ENCODE measurements at regions not wholly inside any gene's neighbourhood (a gene's known extent, or its start where the extent isn't known, plus 50 kb on each side); places are given as distances from the start of the nearest gene placed in this dataset.

DNA sequence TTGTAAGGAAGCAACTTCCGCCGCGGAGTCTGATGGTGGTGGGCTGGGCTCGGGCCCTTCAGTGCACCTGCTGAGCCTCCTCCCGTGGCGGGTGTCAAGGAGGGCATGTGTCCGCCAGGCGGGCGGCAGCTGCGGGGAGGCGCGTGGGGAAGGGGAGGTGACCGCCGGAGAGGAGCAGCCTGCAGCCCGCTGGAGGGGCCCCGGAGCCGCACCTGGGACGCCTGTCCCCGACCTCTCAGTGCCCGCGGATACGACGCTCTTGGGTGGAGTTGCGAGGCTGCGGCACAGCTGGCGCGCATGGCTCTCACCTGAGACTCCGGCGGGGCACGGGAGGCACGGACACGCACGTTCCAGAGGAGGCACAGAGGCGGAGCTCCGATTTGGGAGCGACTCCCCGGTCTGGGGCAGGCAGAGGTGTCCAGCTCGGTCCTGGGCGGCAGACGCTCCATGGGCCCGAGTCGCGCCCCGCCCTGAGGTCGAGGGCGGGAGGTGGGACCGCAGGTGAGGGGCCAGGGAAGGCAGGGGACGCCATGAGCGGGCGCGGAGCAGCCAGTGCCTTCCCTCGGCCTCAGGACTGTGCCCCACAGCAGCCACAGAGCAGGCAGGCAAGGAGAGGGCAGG lies 50.2 kb upstream of the PRR20G start:
- no peak for DNase-seq

Data from NCI-H1048 (cell line).